ENCODE measurements at regions not wholly inside any gene's neighbourhood (a gene's known extent, or its start where the extent isn't known, plus 50 kb on each side); places are given as distances from the start of the nearest gene placed in this dataset.

DNA sequence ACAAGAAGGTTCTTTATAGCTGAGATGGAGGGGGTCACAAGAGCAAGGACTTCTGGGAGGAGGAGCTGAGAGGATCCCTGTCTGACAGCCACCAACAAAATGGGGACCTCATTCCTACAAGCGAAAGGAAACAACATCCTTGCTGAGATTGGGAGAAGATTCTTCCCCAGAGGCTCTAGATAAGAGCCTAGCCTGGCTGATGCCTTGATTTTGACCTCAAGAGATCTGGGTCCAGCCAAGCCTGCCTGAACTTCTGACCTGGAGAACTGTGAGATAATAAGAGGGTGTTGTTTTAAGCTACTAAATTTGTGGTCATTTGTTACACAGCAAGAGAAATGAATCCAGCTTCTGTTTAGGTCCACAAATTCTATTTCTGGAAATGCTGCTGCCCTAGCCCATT, 75.4 kb upstream of the SLC4A11 start:
- TF ChIP-seq EP300 (IDR thresholded peaks at IDR 0.05) (no peak), CTCF (IDR thresholded peaks at IDR 0.05) (no peak), POLR2A (IDR thresholded peaks at IDR 0.05) (no peak), POLR2AphosphoS5 (IDR thresholded peaks at IDR 0.05) (no peak)
- H3K4me3 ChIP-seq, result no peak overlapping the region
- no peaks in the 10 kb centered on the region for H3K9me3 ChIP-seq
- H3K36me3 ChIP-seq, result peaks cover 0 to 78% (median 3%) of the 10 kb centered on the region in 4 donors
- H3K27me3 ChIP-seq, result no peaks in the 10 kb centered on the region
- DNase-seq, result no peak
- peak overlapping the region in 1 of 4 donors; percentile 66 for H3K27ac ChIP-seq
- WGBS, 2 donors, result 78 to 79% methylated on average over 1 of the region's 1 CpG
- peaks cover 0 to 14% (median 9%) of the 10 kb centered on the region in 4 donors for H3K4me1 ChIP-seq
- no peak for ATAC-seq (ENCODE audit: low FRiP score in 2 of 2)

GRCh38 chr20:3313683-3314065, 74.7 kb upstream of the SLC4A11 start:
- H3K4me3 ChIP-seq, result no peak overlapping the region
- peaks cover 0 to 85% (median 2%) of the 10 kb centered on the region in 4 donors for H3K36me3 ChIP-seq
- WGBS, 2 donors, result 38 to 49% methylated on average over 2 of the region's 2 CpGs
- TF ChIP-seq EP300 (IDR thresholded peaks at IDR 0.05), result no peak
- no peak for TF ChIP-seq CTCF (IDR thresholded peaks at IDR 0.05)
- TF ChIP-seq POLR2AphosphoS5 (IDR thresholded peaks at IDR 0.05), result no peak
- no peak for TF ChIP-seq POLR2A (IDR thresholded peaks at IDR 0.05)
- no peak for ATAC-seq (ENCODE audit: low FRiP score in 2 of 2)
- H3K27ac ChIP-seq, result peak overlapping the region; percentile 5 to 66 (median 49)
- DNase-seq, result no peak
- H3K9me3 ChIP-seq, result no peaks in the 10 kb centered on the region
- H3K27me3 ChIP-seq, result no peaks in the 10 kb centered on the region
- H3K4me1 ChIP-seq, result peaks cover 0 to 14% (median 9%) of the 10 kb centered on the region in 4 donors

GRCh38 chr20:3312940-3313682, 74.1 kb upstream of the SLC4A11 start:
- Histone ChIP-seq H3K4me1 (peaks cover 0 to 14% (median 9%) of the 10 kb centered on the region in 4 donors), H3K9me3 (no peaks in the 10 kb centered on the region), H3K27ac (peak overlapping the region; percentile 5 to 66 (median 49)), H3K4me3 (no peak overlapping the region), H3K27me3 (no peaks in the 10 kb centered on the region), H3K36me3 (peaks cover 0 to 88% (median 2%) of the 10 kb centered on the region in 4 donors)
- 50 to 53% methylated on average over 2 of the region's 2 CpGs for WGBS, 2 donors
- no peak for TF ChIP-seq POLR2AphosphoS5 (IDR thresholded peaks at IDR 0.05)
- TF ChIP-seq CTCF (IDR thresholded peaks at IDR 0.05), result no peak
- peak in 1 of 4 donors; percentile 40 for TF ChIP-seq POLR2A (IDR thresholded peaks at IDR 0.05)
- TF ChIP-seq EP300 (IDR thresholded peaks at IDR 0.05), result peak in 1 of 4 donors; percentile 34
- ATAC-seq (ENCODE audit: low FRiP score in 2 of 2) (peak; percentile 68 to 72), DNase-seq (peak in 1 of 2 donors; percentile 45)

GRCh38 chr20:3311623-3312022, 72.6 kb upstream of the SLC4A11 start:
- DNase-seq, result no peak
- WGBS, 2 donors, result 55 to 76% methylated on average over 2 of the region's 2 CpGs
- no peak overlapping the region for H3K27ac ChIP-seq

More at GRCh38 chr20:3311623-3312022, 72.6 kb upstream of the SLC4A11 start:
- Histone ChIP-seq H3K4me3 (no peak overlapping the region), H3K4me1 (peaks cover 0 to 14% (median 9%) of the 10 kb centered on the region in 4 donors), H3K27me3 (no peaks in the 10 kb centered on the region), H3K9me3 (no peaks in the 10 kb centered on the region), H3K36me3 (peaks cover 0 to 91% (median 11%) of the 10 kb centered on the region in 4 donors)
- TF ChIP-seq POLR2AphosphoS5 (IDR thresholded peaks at IDR 0.05), result no peak
- no peak for TF ChIP-seq EP300 (IDR thresholded peaks at IDR 0.05)
- no peak for TF ChIP-seq CTCF (IDR thresholded peaks at IDR 0.05)
- no peak for TF ChIP-seq POLR2A (IDR thresholded peaks at IDR 0.05)
- ATAC-seq (ENCODE audit: low FRiP score in 2 of 2), result no peak
